ENCODE measurements at regions not wholly inside any gene's neighbourhood (a gene's known extent, or its start where the extent isn't known, plus 50 kb on each side); places are given as distances from the start of the nearest gene placed in this dataset.

GRCh38 chr15:93973287-93973686 is 258.1 kb upstream of the MCTP2 start (continued):
- TF ChIP-seq RBBP5 (conservative IDR thresholded peaks at IDR 0.05) (no peak), ZZZ3 (IDR thresholded peaks at IDR 0.05; ENCODE audit: control insufficient read depth, insufficient read length, low read depth) (no peak), IRF5 (IDR thresholded peaks at IDR 0.05; ENCODE audit: borderline replicate concordance) (no peak), ELK1 (IDR thresholded peaks at IDR 0.05; ENCODE audit: low read depth, low read length) (no peak), TAF1 (IDR thresholded peaks at IDR 0.05; ENCODE audit: borderline replicate concordance, low read depth, low read length) (no peak), CBX3 (IDR thresholded peaks at IDR 0.05; ENCODE audit: borderline replicate concordance, low read depth) (no peak), CUX1 (IDR thresholded peaks at IDR 0.05; ENCODE audit: insufficient replicate concordance, low read depth, low read length) (no peak), ZNF24 (IDR thresholded peaks at IDR 0.05) (no peak), SKIL (IDR thresholded peaks at IDR 0.05; ENCODE audit: low read depth, poor library complexity, severe bottlenecking) (no peak), POLR2AphosphoS2 (IDR thresholded peaks at IDR 0.05; ENCODE audit: low read depth, low read length) (no peak), PKNOX1 (IDR thresholded peaks at IDR 0.05) (no peak), ZNF207 (IDR thresholded peaks at IDR 0.05; ENCODE audit: borderline replicate concordance) (no peak)

Measured in GM12878 (cell line).